GM13976 (cell line): ENCODE measurements at regions not wholly inside any gene's neighbourhood (a gene's known extent, or its start where the extent isn't known, plus 50 kb on each side); places are given as distances from the start of the nearest gene placed in this dataset.

Source experiments
- DNase-seq: peaks from one replicate; pipeline ENCODE4 v3.0.0; 2012; ENCODE audit warnings: low spot score
- CTCF ChIP-seq: IDR thresholded peaks from 2 replicates; pipeline ENCODE4 v1.5.1; 2012; ENCODE audit warnings: borderline replicate concordance, mild to moderate bottlenecking; ENCODE audit not compliant: insufficient read depth; ENCODE audit errors: extremely low read depth, missing control alignments, control extremely low read depth
- in situ Hi-C: fragments of 300-500 bp; cut with MboI; formaldehyde crosslinking; loops from one replicate; pipeline ENCODE4 v1.12.0; 2022; ENCODE audit warnings: low sequenced_read_pairs, mixed read lengths, inconsistent platforms; ENCODE audit not compliant: unreplicated experiment

DNA sequence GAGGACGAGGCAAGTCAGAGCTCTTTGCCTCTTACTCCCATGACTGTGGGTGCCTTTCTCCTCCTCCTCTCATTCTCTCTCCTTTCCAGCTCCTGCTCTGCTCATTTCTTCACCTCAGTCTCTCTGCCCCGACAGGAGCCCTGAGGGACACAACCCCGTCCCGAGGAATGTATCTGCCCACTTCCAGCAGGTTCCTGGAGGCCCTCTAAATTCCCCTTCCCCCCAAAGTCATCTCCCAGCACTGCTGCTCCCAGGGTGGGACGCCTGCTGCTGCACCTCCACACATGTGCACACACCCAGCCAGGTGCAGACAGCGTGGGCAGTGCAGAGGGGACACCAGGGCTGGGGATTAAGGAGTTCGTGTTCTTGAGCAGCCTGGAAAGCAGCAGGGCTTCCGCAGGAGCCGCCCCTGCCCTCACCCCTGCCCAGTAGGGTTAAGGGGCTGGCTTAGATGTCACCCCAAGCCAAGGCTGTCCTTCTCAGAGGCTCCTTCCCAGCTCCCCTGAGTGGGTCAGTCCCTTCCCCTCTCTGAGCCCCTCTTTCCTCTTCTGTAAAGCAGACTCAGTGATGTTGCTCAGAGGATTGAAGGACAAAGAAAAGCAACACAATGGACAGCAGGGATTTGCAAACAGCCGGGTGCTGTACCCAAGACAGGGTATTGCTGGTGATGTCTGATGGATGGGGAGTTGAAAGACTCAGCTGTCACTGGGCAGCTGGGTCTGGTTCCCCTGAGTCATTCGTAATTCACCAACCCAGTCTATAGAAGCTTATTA lies 346.0 kb downstream of the MATN1 start:
- no peak for DNase-seq
- in situ Hi-C loops: no loop called here
- TF ChIP-seq CTCF: no peak

GRCh38 chr1:30376054-30376697 lies 347.2 kb downstream of the MATN1 start:
- no peak for DNase-seq

DNA sequence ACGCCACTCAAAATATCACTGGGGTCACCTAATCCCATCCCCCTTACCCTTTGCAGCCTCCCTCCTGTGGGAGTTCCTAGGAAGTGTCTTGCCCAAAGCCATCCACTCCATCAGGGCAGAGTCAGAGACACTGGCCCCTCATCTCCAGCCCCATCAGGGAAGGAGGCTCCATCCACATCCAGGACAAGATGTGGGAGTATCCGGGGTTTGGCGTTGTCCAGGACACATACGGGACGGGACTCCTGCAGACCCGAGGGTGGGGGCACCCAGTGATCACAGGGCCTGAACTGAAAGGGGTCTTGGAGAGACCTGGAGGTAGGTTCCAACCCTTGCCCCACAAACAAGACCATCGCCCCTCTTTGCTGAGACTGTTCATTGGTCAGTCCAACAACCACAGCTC lies 348.2 kb downstream of the MATN1 start:
- TF ChIP-seq CTCF: no peak
- DNase-seq: no peak
- in situ Hi-C loops: no loop called here

More at GRCh38 chr1:30376054-30376697, 347.2 kb downstream of the MATN1 start:
- no peak for TF ChIP-seq CTCF
- in situ Hi-C loops: no loop called here

DNA sequence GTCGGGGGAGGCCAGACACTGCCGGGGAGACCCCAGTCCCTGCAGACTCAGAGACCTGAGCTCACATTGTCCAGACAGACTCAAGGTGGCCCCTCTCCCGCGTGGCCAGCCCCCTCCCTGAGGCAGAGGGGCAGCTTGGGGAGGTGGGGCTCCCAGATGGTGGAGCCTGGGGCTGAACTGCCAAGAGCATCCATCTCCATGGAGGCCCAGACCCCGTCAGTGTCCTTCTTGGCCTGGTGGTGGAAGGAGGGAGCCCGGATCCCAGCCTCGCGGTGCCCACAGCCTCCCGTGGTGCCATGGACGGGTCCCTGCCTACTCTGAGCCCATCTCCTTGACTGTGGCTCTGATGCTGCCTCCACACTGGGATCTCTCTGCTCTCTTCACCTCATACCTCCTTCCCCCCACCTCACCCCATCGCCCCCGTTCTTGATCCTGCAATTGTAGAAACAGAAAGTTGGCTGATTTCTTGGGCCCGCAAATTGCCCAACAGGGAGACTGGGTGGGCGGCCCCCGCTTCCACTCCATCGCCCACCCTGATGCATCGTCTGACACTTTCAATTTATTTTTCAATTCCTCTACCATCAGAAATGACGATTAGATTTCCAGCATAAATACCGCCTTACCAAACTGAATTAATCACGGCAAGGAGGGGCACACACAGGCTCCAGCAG lies 348.9 kb downstream of the MATN1 start:
- DNase-seq: no peak
- in situ Hi-C loops: no loop called here
- TF ChIP-seq CTCF: no peak

- no peak for DNase-seq
- in situ Hi-C loops: no loop called here
- no peak for TF ChIP-seq CTCF
These were observed 349.6 kb downstream of the MATN1 start for GRCh38 chr1:30373471-30374399.
